Panc1 (cell line): ENCODE measurements at regions not wholly inside any gene's neighbourhood (a gene's known extent, or its start where the extent isn't known, plus 50 kb on each side); places are given as distances from the start of the nearest gene placed in this dataset.

Experiments
- POLR2AphosphoS5 ChIP-seq: IDR thresholded peaks from 2 replicates; pipeline ENCODE4 v1.6.1; 2012; ENCODE audit warnings: mild to moderate bottlenecking, low read depth, low read length, moderate library complexity
- SIN3A ChIP-seq: IDR thresholded peaks from 2 replicates; pipeline ENCODE4 v1.6.1; 2012; ENCODE audit warnings: low read depth, mild to moderate bottlenecking, low read length, moderate library complexity, borderline replicate concordance; ENCODE audit not compliant: insufficient read depth
- TCF7L2 ChIP-seq: IDR thresholded peaks from 2 replicates; pipeline ENCODE4 v1.6.1; 2011; ENCODE audit warnings: mild to moderate bottlenecking, low read depth, low read length, inconsistent platforms
- TF ChIP-seq, protein P1 (sequence below): fragments of 450-650 bp; IDR thresholded peaks from 2 replicates; pipeline ENCODE4 v1.5.1; 2017; ENCODE audit warnings: mild to moderate bottlenecking

DNA sequence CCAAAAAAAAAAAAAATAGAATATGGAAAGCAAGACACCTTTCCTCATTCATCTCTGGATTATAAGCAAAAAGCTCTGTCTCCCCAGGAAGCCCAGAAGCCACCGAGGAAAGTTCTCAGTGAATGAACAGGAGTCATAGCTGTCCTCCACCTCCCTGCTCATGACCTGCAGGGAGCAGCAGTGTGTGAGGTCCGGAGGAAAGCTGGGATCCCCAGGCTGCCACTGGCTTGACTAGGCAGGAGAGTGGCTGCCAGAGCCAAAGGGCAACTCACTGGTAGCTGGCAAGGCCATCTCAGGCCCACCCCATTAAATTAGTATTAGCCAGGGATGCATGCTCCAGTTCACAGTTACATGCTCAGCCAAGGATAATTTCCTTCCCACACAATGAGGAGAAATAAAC is 191.6 kb upstream of the STT3B start:
- TF ChIP-seq, protein P1, sequence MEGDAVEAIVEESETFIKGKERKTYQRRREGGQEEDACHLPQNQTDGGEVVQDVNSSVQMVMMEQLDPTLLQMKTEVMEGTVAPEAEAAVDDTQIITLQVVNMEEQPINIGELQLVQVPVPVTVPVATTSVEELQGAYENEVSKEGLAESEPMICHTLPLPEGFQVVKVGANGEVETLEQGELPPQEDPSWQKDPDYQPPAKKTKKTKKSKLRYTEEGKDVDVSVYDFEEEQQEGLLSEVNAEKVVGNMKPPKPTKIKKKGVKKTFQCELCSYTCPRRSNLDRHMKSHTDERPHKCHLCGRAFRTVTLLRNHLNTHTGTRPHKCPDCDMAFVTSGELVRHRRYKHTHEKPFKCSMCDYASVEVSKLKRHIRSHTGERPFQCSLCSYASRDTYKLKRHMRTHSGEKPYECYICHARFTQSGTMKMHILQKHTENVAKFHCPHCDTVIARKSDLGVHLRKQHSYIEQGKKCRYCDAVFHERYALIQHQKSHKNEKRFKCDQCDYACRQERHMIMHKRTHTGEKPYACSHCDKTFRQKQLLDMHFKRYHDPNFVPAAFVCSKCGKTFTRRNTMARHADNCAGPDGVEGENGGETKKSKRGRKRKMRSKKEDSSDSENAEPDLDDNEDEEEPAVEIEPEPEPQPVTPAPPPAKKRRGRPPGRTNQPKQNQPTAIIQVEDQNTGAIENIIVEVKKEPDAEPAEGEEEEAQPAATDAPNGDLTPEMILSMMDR = no peak
- no peak for TF ChIP-seq POLR2AphosphoS5
- TF ChIP-seq SIN3A = no peak
- TF ChIP-seq TCF7L2 = no peak
